ENCODE measurements at regions not wholly inside any gene's neighbourhood (a gene's known extent, or its start where the extent isn't known, plus 50 kb on each side); places are given as distances from the start of the nearest gene placed in this dataset.
"Not testable (repeated sequence)": the region's sequence is repeated elsewhere in the genome, so short reads cannot be mapped to it uniquely, and the experiment has no call there.

DNA sequence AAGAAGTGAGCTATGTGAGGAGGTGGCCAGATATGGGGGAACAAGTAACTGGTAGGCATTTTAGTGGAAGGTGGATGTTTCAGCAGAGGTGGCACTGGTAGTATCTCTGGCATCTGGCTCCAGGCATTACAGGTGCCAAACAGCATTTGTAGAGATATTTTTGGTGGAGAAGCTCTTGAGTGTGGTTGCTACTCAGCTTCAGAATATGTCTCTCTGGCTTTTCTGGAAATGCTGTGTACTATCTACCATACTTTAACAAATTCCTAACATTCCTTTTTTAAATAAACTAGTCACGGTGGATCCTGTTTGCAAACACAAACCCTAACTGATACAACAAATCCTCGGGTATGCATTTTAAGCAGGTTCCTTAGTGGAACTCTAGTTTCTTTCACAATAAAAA is 128.0 kb downstream of the BARX2 start:
- no peak for DNase-seq (ENCODE audit: low spot score)

DNA sequence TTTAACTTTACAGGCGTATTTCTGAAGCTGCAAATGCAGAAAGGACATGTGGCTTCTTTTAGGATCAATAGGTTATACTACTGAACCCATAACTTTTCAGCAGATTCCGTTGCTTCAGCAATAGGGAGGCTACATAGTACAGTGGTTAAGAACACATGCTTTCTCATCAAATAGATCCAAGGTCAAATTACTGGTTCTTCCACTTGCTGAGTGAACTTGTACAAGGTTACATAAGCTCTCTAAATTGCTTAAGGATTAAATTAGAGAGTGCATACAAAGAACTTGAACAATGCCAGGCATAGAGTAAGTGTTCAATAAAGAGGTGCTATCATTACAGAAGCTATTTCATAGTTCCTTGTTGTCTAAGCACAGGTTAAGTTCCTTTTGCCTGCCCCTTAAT is 129.6 kb downstream of the BARX2 start:
- no peak for DNase-seq (ENCODE audit: low spot score)

- DNase-seq (ENCODE audit: low spot score): no peak
Observed at GRCh38 chr11:129508163-129508562, 132.5 kb downstream of the BARX2 start.

DNA sequence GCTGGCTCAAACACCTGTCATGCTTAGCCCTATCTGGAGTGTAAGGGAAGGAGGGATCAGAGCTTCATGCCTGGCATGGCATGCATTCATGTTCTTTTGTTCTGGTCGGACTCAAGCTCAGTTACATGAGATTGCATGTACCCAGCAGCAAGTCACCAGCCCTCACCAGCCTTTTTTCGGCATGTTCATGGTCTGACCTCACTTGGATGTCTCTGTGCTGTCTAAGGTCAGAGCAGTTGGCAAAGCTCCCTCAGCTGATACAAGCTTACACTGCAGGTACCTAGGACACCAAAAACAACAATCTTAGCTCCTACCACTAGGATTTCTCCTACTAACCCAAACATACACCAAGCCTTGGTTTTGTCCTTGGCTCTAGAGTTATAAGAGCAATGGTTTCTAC is 152.6 kb downstream of the BARX2 start:
- DNase-seq (ENCODE audit: low spot score): no peak

- DNase-seq (ENCODE audit: low spot score): no peak
Observed at GRCh38 chr11:129530154-129530895, 154.7 kb downstream of the BARX2 start.

DNA sequence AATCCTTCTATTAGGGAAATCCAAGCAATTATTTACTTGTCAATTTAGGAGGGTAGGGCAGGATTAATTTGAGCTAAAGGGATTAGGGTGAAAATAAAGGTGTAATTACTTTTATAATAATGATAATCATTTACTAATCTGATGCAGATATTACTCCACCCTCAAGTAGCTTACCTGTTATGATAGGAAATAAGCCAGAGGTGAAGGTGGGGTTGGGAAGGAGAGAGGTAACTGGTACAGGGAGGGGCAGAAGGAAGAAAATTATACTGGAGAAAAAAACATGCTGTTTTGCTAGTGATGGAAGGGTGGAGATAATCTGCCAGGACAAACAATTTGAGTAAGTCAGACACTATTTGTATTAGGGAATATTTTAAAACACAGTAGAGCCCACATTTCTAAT is 157.7 kb downstream of the BARX2 start:
- DNase-seq (ENCODE audit: low spot score): no peak

DNA sequence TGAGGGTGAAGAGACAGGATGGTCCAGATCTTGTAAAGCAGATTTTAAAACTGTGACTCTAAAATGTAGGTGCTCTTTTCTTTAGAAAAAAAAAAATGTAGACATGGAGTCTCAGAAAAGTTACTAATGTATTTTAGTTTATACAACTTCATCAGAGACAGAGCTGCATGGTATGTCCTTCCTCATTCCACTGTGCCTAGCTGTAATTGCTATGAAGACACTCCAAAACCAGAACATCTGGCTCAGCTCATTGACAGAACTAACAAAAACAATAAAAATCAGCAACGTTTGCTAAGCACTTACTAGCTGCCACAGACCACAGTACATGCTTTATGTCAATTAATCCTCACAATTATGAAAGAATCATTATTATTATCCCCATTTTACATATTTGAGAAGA is 160.7 kb downstream of the BARX2 start:
- DNase-seq (ENCODE audit: low spot score): no peak

- no peak for DNase-seq (ENCODE audit: low spot score)
Observed at GRCh38 chr11:129538323-129538722, 162.7 kb downstream of the BARX2 start.

DNA sequence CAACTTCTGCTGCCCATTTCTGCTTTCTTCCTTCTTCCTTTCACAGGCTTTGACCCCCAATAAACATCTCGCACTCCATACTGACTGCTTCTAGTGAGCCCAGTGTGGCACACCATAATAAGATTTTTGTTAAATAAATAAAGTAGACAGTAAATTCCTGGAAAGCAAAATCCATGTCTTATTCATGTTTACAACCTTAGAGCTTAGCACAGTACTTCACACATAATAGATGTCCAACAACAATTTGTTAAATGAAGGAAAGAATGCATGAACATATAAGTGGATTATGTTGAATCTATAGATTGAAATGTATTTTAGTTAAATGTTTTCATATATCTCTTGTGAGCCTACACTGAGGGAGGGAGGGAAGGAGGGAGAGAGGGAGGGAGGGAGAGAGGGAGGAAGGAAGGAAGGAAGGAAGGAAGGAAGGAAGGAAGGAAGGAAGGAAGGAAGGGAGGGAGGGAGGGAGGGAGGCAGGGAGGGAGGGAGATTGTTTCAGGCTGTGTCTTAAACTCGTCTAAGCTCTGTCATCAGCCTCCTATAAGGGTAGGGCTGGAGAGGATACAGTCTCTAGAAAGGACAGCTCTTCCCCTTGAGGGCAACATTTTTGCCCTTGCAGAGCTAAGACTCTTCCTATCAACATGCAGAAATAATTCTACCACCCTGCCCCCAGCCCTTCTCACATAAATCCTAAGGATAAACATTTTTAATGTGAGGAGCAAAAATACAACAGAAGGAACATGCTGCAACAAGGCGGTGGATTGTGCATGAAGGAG is 168.1 kb downstream of the BARX2 start:
- DNase-seq (ENCODE audit: low spot score): no peak

DNA sequence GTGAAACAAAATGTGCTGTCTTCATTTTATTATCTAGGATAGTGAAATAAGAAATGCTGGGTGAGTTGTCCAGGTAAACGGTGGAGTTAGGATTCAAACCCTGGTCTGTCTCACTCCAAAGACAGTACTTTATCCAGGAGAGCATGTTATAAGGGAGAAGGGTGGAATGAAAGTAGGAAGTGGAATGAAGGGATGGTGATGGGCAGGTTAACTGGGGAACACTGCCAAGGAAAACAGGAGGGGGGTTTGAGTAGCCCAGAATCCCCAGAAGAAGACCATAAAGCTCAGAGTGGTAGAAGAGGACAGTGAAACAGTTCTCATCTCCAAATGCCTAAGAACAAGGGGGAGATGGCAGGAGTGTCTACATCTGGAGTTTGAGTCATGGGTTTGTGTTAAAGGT is 169.0 kb downstream of the BARX2 start:
- DNase-seq (ENCODE audit: low spot score): no peak

GRCh38 chr11:129546266-129546665 is 170.6 kb downstream of the BARX2 start:
- DNase-seq (ENCODE audit: low spot score): no peak

DNA sequence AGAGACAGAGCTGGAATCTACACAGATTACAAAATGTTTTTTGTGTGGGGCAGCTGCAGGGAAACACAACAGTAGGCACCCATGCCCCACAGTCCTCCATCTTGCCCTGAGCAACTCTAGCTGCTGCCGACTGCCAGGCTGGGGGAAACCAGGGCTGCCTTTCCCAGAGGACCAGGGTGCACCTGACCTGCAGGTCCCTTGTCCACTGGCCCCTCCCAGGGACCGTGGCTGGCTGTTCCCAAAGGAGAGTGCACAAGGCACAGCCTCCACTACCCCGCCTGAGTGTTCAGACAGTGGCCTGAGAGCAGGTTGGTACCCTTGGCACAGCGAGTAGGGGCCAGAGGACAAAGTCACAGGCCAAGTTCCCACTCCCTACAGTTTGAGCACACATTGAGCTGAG is 181.8 kb downstream of the BARX2 start:
- no peak for DNase-seq (ENCODE audit: low spot score)

- no peak for DNase-seq (ENCODE audit: low spot score)
Observed at GRCh38 chr11:129569007-129569406, 193.4 kb downstream of the BARX2 start.

DNA sequence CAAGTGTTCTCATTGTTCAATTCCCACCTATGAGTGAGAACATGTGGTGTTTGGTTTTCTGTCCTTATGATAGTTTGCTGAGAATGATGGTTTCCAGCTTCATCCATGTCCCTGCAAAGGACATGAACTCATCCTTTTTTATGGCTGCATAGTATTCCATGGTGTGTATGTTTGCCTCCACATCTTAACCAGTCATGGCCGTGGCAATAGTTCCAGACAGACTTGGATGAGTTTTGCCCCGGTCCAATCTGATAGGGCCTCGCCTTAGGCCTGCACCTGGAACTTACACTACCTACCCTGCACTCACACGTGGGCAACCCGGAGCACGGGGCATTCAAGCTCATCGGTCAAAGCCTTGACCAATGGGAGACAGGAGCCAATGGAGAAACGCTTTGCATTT is 197.0 kb downstream of the BARX2 start:
- not testable (repeated sequence) for DNase-seq (ENCODE audit: low spot score)

DNA sequence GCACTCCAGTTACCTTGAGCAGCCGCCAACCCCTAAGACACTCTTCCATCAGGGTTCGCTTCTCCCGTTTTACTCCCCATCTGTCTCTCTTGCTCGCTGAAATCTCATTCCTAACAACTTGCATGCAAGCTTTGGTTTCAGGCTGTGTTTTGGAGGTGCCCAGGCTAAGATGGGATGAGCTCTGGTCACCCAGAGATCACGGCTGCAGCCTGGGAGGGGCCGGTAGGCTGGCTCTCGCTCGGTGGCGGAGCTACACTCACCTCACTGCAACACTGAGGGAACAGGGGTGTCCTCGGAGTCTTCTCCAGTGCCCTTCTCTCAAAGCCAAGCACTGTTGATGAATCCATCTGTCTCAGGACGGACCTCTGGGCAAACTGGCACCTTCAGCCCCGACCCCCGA is 197.5 kb downstream of the BARX2 start:
- DNase-seq (ENCODE audit: low spot score): no peak

- DNase-seq (ENCODE audit: low spot score): no peak
Observed at GRCh38 chr11:129574431-129574830, 198.8 kb downstream of the BARX2 start.

GRCh38 chr11:129576652-129577051 is 201.0 kb downstream of the BARX2 start:
- DNase-seq (ENCODE audit: low spot score): no peak

- no peak for DNase-seq (ENCODE audit: low spot score)
Observed at GRCh38 chr11:129578006-129578405, 202.4 kb downstream of the BARX2 start.

DNA sequence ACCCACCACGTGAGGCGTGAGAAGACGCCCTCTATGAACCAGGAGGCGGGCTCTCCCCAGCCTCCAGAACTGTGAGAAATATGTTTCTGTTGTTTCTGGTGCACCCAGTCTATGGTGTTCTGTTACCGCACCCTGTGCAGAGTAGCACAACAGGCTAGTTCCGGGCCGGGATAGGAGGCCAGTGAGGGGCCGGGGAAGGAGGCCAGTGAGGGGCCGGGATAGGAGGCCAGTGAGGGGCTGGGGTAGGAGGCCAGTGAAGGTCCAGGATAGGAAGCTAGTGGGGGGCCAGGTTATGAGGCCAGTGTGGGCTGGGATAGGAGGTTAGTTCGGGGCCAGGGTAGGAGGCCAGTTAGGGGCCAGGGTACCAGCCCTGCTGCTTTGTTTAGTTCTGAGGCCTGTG is 204.6 kb downstream of the BARX2 start:
- DNase-seq (ENCODE audit: low spot score): no peak

GRCh38 chr11:129584316-129584715 is 208.7 kb downstream of the BARX2 start:
- no peak for DNase-seq (ENCODE audit: low spot score)

GRCh38 chr11:129589190-129589860 is 213.7 kb downstream of the BARX2 start:
- DNase-seq (ENCODE audit: low spot score): no peak

DNA sequence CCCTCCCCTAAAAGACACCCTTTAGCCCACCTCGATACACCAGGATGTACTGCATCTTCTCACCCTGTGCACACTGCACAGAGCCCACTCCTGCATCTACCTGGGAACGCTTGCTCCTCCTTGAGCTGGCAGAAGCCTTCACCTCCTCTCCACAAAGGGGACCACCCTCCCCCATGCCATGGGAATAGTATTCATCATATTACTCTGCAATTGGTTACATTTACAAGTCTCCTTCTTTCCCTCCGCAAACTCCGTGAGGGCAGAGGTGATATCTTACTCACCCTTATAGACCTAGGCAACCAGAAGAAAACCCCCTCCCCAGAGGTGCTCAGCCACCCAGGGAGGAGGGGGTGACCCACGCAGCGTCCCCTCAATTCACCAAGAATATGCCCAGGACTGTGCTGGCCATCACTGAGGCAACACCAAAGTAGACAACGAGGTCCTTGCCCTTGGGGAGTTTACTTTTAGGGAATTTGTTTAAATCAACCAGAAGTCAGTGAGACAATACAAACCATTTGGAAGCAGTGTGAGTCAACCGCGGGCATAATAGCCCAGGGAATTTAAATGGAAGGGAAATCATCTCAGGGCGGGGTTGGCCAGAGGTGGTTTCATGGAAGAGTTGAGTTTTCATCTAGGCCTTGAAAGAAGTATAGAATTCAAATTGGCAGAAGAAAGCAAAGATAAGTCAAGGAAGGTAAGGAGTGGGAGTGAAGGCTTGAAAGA is 214.5 kb downstream of the BARX2 start:
- no peak for DNase-seq (ENCODE audit: low spot score)
